H9 (cell line): ENCODE measurements at regions not wholly inside any gene's neighbourhood (a gene's known extent, or its start where the extent isn't known, plus 50 kb on each side); places are given as distances from the start of the nearest gene placed in this dataset.

Experiments used
- DNase-seq: peaks from one replicate; pipeline ENCODE4 v3.0.0-alpha.2; 2017
- H2AFZ ChIP-seq: one replicate; pipeline ENCODE4 v1.6.1; 2013; ENCODE audit warnings: mild to moderate bottlenecking, low read length, control low read depth, moderate library complexity
- H2AK5ac ChIP-seq: 2 replicates; pipeline ENCODE4 v1.6.1; 2013; ENCODE audit warnings: low read length, control low read depth, mixed read lengths; ENCODE audit not compliant: insufficient read length
- H2BK120ac ChIP-seq: one replicate; pipeline ENCODE4 v1.6.1; 2013; ENCODE audit warnings: low read depth, mild to moderate bottlenecking, low read length, control low read depth, inconsistent platforms; ENCODE audit not compliant: poor library complexity, severe bottlenecking
- H2BK12ac ChIP-seq: 2 replicates; pipeline ENCODE4 v1.6.1; 2013; ENCODE audit warnings: low read length, control low read depth, mixed read lengths, low read depth; ENCODE audit not compliant: insufficient read length
- H2BK15ac ChIP-seq: 2 replicates; pipeline ENCODE4 v1.6.1; 2013; ENCODE audit warnings: low read depth, low read length, control low read depth
- H2BK20ac ChIP-seq: one replicate; pipeline ENCODE4 v1.6.1; 2013; ENCODE audit warnings: low read depth, mild to moderate bottlenecking, low read length, control low read depth, inconsistent platforms; ENCODE audit not compliant: poor library complexity, severe bottlenecking
- H2BK5ac ChIP-seq: 2 replicates; pipeline ENCODE4 v1.6.1; 2013; ENCODE audit warnings: low read length, control low read depth, mixed read lengths; ENCODE audit not compliant: insufficient read length
- H3K14ac ChIP-seq: 2 replicates; pipeline ENCODE4 v1.6.1; 2013; ENCODE audit warnings: low read length, control low read depth; ENCODE audit not compliant: insufficient read depth
- H3K18ac ChIP-seq: 2 replicates; pipeline ENCODE4 v1.6.1; 2013; ENCODE audit warnings: low read depth, mild to moderate bottlenecking, mixed read lengths, low read length, control low read depth; ENCODE audit not compliant: insufficient read length
- H3K23ac ChIP-seq: 2 replicates; pipeline ENCODE4 v1.6.1; 2013; ENCODE audit warnings: low read length, control low read depth, mixed read lengths, low read depth; ENCODE audit not compliant: insufficient read length
- H3K23me2 ChIP-seq: 2 replicates; pipeline ENCODE4 v1.6.1; 2013; ENCODE audit warnings: low read depth, mild to moderate bottlenecking, mixed read lengths, low read length, control low read depth; ENCODE audit not compliant: insufficient read length, poor library complexity, severe bottlenecking
- H3K27ac ChIP-seq: 2 replicates; pipeline ENCODE4 v1.5.1; 2013; ENCODE audit warnings: low read length, control low read depth, mixed read lengths, low read depth; ENCODE audit not compliant: insufficient read length
- H3K27me3 ChIP-seq: 2 replicates; pipeline ENCODE4 v1.6.1; 2013; ENCODE audit warnings: low read length, control low read depth, inconsistent platforms; ENCODE audit not compliant: insufficient read depth
- H3K4ac ChIP-seq: 2 replicates; pipeline ENCODE4 v1.6.1; 2013; ENCODE audit warnings: low read depth, mild to moderate bottlenecking, control low read depth, inconsistent platforms, low read length, moderate library complexity
- H3K4me1 ChIP-seq: 2 replicates; pipeline ENCODE4 v1.6.1; 2013; ENCODE audit warnings: low read length, control low read depth, inconsistent platforms; ENCODE audit not compliant: insufficient read depth
- H3K4me2 ChIP-seq: 2 replicates; pipeline ENCODE4 v1.6.1; 2013; ENCODE audit warnings: low read length, control low read depth, mixed read lengths; ENCODE audit not compliant: insufficient read length, insufficient read depth
- H3K56ac ChIP-seq: 2 replicates; pipeline ENCODE4 v1.6.1; 2013; ENCODE audit warnings: low read depth, mild to moderate bottlenecking, mixed read lengths, low read length, control low read depth; ENCODE audit not compliant: insufficient read length
- H3K79me1 ChIP-seq: 2 replicates; pipeline ENCODE4 v1.6.1; 2013; ENCODE audit warnings: low read depth, mild to moderate bottlenecking, moderate library complexity, low read length, control low read depth, inconsistent platforms; ENCODE audit not compliant: insufficient read depth, poor library complexity, severe bottlenecking
- H3K79me2 ChIP-seq: 2 replicates; pipeline ENCODE4 v1.6.1; 2013; ENCODE audit warnings: low read length, control low read depth, inconsistent platforms; ENCODE audit not compliant: insufficient read depth
- H3K9ac ChIP-seq: 2 replicates; pipeline ENCODE4 v1.6.1; 2013; ENCODE audit warnings: low read length, control low read depth, mixed read lengths; ENCODE audit not compliant: insufficient read length; ENCODE audit errors: extremely low read depth
- H3K9me3 ChIP-seq: one replicate; pipeline ENCODE4 v1.6.1; 2013; ENCODE audit warnings: low read depth, low read length, inconsistent platforms; ENCODE audit not compliant: control insufficient read depth
- H3T11ph ChIP-seq: one replicate; pipeline ENCODE4 v1.6.1; 2013; ENCODE audit warnings: mild to moderate bottlenecking, low read length, control low read depth, inconsistent platforms
- H4K20me1 ChIP-seq: one replicate; pipeline ENCODE4 v1.6.1; 2013; ENCODE audit not compliant: control insufficient read depth, insufficient read length, insufficient read depth
- H4K5ac ChIP-seq: 2 replicates; pipeline ENCODE4 v1.6.1; 2013; ENCODE audit warnings: low read depth, mild to moderate bottlenecking, mixed read lengths, low read length, control low read depth; ENCODE audit not compliant: insufficient read length
- H4K8ac ChIP-seq: replicated peaks from 2 replicates; pipeline ENCODE4 v1.6.1; 2013; ENCODE audit warnings: low read length, control low read depth, mixed read lengths, low read depth; ENCODE audit not compliant: insufficient read length
- H4K91ac ChIP-seq: 2 replicates; pipeline ENCODE4 v1.6.1; 2013; ENCODE audit warnings: low read depth, mild to moderate bottlenecking, moderate library complexity, mixed read lengths, low read length, control low read depth; ENCODE audit not compliant: insufficient read length
- H3K27ac Mint-ChIP-seq, 3 experiments: 2 replicates in 2 of 3; 3 replicates in 1 of 3; pipeline ENCODE4 v1.8.0; 2020 to 2021; ENCODE audit warnings: mixed read lengths in 3 of 3, mild to moderate bottlenecking in 1 of 3, moderate library complexity in 1 of 3
- H3K27me3 Mint-ChIP-seq: 2 replicates; pipeline ENCODE4 v1.8.0; 2021; ENCODE audit warnings: low read depth, mild to moderate bottlenecking, moderate library complexity, mixed read lengths
- H3K36me3 Mint-ChIP-seq, 3 experiments: 2 replicates in 2 of 3; 3 replicates in 1 of 3; pipeline ENCODE4 v1.8.0; 2020 to 2021; ENCODE audit warnings: low read depth in 3 of 3, mixed read lengths in 3 of 3; ENCODE audit not compliant: insufficient read depth in 1 of 3
- H3K4me1 Mint-ChIP-seq, 2 experiments: 2 replicates each; pipeline ENCODE4 v1.8.0; 2020; ENCODE audit warnings: mixed read lengths in 2 of 2
- H3K4me3 Mint-ChIP-seq, 2 experiments: 2 replicates in 1 of 2; 3 replicates in 1 of 2; pipeline ENCODE4 v1.8.0; 2020 to 2021; ENCODE audit warnings: mild to moderate bottlenecking in 2 of 2, mixed read lengths in 2 of 2, moderate library complexity in 1 of 2
- H3K9me3 Mint-ChIP-seq, 2 experiments: 2 replicates in 1 of 2; 3 replicates in 1 of 2; pipeline ENCODE4 v1.8.0; 2020; ENCODE audit warnings: mild to moderate bottlenecking in 2 of 2, mixed read lengths in 2 of 2, moderate library complexity in 1 of 2
- CTCF ChIP-seq: fragments of 200-600 bp; sonication (generic); conservative IDR thresholded peaks from 3 replicates; pipeline ENCODE4 v1.8.0; 2021; ENCODE audit warnings: antibody characterized with exemption, mild to moderate bottlenecking

GRCh38 chr13:74063533-74064100 is 70.6 kb downstream of the KLF12 start:
- H3K18ac ChIP-seq = no peak overlapping the region
- no peak overlapping the region for H3K27ac Mint-ChIP-seq
- H3K27me3 ChIP-seq = no peaks in the 10 kb centered on the region
- H2BK5ac ChIP-seq = no peak overlapping the region
- no peaks in the 10 kb centered on the region for H3K27me3 Mint-ChIP-seq
- no peaks in the 10 kb centered on the region for H3K79me1 ChIP-seq
- no peak overlapping the region for H3K4me3 Mint-ChIP-seq
- H3K56ac ChIP-seq = no peak overlapping the region
- H2BK15ac ChIP-seq = no peak overlapping the region
- no peaks in the 10 kb centered on the region for H3K79me2 ChIP-seq
- no peak overlapping the region for H3T11ph ChIP-seq
- no peak overlapping the region for H4K5ac ChIP-seq
- H3K4ac ChIP-seq = no peak overlapping the region
- H4K8ac ChIP-seq = no peak overlapping the region
- H3K4me1 ChIP-seq = no peaks in the 10 kb centered on the region
- H3K14ac ChIP-seq = no peak overlapping the region
- no peak overlapping the region for H3K23ac ChIP-seq
- H2BK20ac ChIP-seq = no peak overlapping the region
- H2BK12ac ChIP-seq = no peak overlapping the region
- H4K91ac ChIP-seq = no peak overlapping the region
- no peak for TF ChIP-seq CTCF
- no peaks in the 10 kb centered on the region for H3K9me3 ChIP-seq
- H3K4me2 ChIP-seq = no peak overlapping the region
- H3K36me3 Mint-ChIP-seq = peaks cover 4 to 10% (median 4%) of the 10 kb centered on the region in 3 experiments; a peak in 4 of 7 replicates
- no peak overlapping the region for H2AFZ ChIP-seq
- H2AK5ac ChIP-seq = no peak overlapping the region
- H3K4me1 Mint-ChIP-seq = no peaks in the 10 kb centered on the region
- no peak overlapping the region for H2BK120ac ChIP-seq
- H3K9me3 Mint-ChIP-seq = peaks cover 0 to 5% of the 10 kb centered on the region in 2 experiments; a peak in 2 of 5 replicates
- H3K9ac ChIP-seq = no peak overlapping the region
- H3K27ac ChIP-seq = no peak overlapping the region
- H3K23me2 ChIP-seq = no peaks in the 10 kb centered on the region
- no peak for DNase-seq
- no peaks in the 10 kb centered on the region for H4K20me1 ChIP-seq
